ENCODE measurements at regions not wholly inside any gene's neighbourhood (a gene's known extent, or its start where the extent isn't known, plus 50 kb on each side); places are given as distances from the start of the nearest gene placed in this dataset.

GRCh38 chr10:30172091-30172490 lies 112.7 kb upstream of the JCAD start:
- no peak overlapping the region for H3K18ac ChIP-seq (ENCODE audit: insufficient read length, low read depth, low read length)
- H2AFZ ChIP-seq (ENCODE audit: low read length): no peak overlapping the region
- no peak overlapping the region for H4K5ac ChIP-seq (ENCODE audit: insufficient read length, low read depth, low read length)
- H4K8ac ChIP-seq (replicated peaks; ENCODE audit: insufficient read length, low read depth, low read length): no peak overlapping the region
- no peaks in the 10 kb centered on the region for H3K4me1 Mint-ChIP-seq
- no peak overlapping the region for H3K27ac ChIP-seq (ENCODE audit: insufficient read length, low read depth, low read length)
- H3K4me3 Mint-ChIP-seq: no peak overlapping the region
- no peak overlapping the region for H2BK120ac ChIP-seq (ENCODE audit: low read depth, low read length, poor library complexity, severe bottlenecking)
- H3K27me3 Mint-ChIP-seq (ENCODE audit: low read depth): no peaks in the 10 kb centered on the region
- H3K9ac ChIP-seq (ENCODE audit: extremely low read depth, insufficient read length, low read length): no peak overlapping the region
- no peaks in the 10 kb centered on the region for H4K20me1 ChIP-seq (ENCODE audit: control insufficient read depth, insufficient read depth, insufficient read length)
- no peaks in the 10 kb centered on the region for H3K79me2 ChIP-seq (ENCODE audit: insufficient read depth, low read length)
- H3K56ac ChIP-seq (ENCODE audit: insufficient read length, low read depth, low read length): no peak overlapping the region
- H3K9me3 ChIP-seq (ENCODE audit: control insufficient read depth, low read depth, low read length): peaks cover 6% of the 10 kb centered on the region
- no peak overlapping the region for H2BK5ac ChIP-seq (ENCODE audit: insufficient read length, low read length)
- no peak overlapping the region for H2BK20ac ChIP-seq (ENCODE audit: low read depth, low read length, poor library complexity, severe bottlenecking)
- no peak overlapping the region for H3T11ph ChIP-seq (ENCODE audit: low read length)
- H3K23me2 ChIP-seq (ENCODE audit: insufficient read length, low read depth, low read length, poor library complexity, severe bottlenecking): no peaks in the 10 kb centered on the region
- TF ChIP-seq CTCF (conservative IDR thresholded peaks at IDR 0.05): no peak
- WGBS (ENCODE audit: extremely low coverage, insufficient read length, low lambda C conversion rate): no CpG with 5 or more reads among the region's 4 CpGs
- no peak overlapping the region for H3K27ac Mint-ChIP-seq
- no peak for DNase-seq
- peaks cover 0 to 8% (median 0%) of the 10 kb centered on the region in 3 experiments; a peak in 3 of 7 replicates for H3K36me3 Mint-ChIP-seq (ENCODE audit: insufficient read depth in 1 of 3, low read depth in 3 of 3)
- H3K4ac ChIP-seq (ENCODE audit: low read depth, low read length): no peak overlapping the region
- H3K79me1 ChIP-seq (ENCODE audit: insufficient read depth, low read depth, low read length, poor library complexity, severe bottlenecking): no peaks in the 10 kb centered on the region
- no peaks in the 10 kb centered on the region for H3K4me1 ChIP-seq (ENCODE audit: insufficient read depth, low read length)
- no peak overlapping the region for H2BK12ac ChIP-seq (ENCODE audit: insufficient read length, low read depth, low read length)
- H3K4me2 ChIP-seq (ENCODE audit: insufficient read depth, insufficient read length, low read length): no peak overlapping the region
- no peak overlapping the region for H3K14ac ChIP-seq (ENCODE audit: insufficient read depth, low read length)
- no peak overlapping the region for H4K91ac ChIP-seq (ENCODE audit: insufficient read length, low read depth, low read length)
- no peaks in the 10 kb centered on the region for H3K27me3 ChIP-seq (ENCODE audit: insufficient read depth, low read length)
- H3K9me3 Mint-ChIP-seq: peaks cover 7% of the 10 kb centered on the region in 2 experiments
- H3K23ac ChIP-seq (ENCODE audit: insufficient read length, low read depth, low read length): no peak overlapping the region
- no peak overlapping the region for H2AK5ac ChIP-seq (ENCODE audit: insufficient read length, low read length)
- no peak overlapping the region for H2BK15ac ChIP-seq (ENCODE audit: low read depth, low read length)
